Colonic mucosa (tissue), 4 donors: ENCODE measurements at regions not wholly inside any gene's neighbourhood (a gene's known extent, or its start where the extent isn't known, plus 50 kb on each side); places are given as distances from the start of the nearest gene placed in this dataset.
"Not testable (repeated sequence)": the region's sequence is repeated elsewhere in the genome, so short reads cannot be mapped to it uniquely, and the experiment has no call there.

ENCODE experiments used
- DNase-seq: peaks from one replicate; pipeline ENCODE4 v3.0.0-alpha.2; 2020
- H3K27ac ChIP-seq: fragments of 200-600 bp; one replicate; pipeline ENCODE4 v1.8.0; 2021
- H3K27me3 ChIP-seq: fragments of 200-600 bp; one replicate; pipeline ENCODE4 v1.8.0; 2021
- H3K36me3 ChIP-seq: fragments of 200-600 bp; one replicate; pipeline ENCODE4 v1.8.0; 2021
- H3K4me1 ChIP-seq: fragments of 200-600 bp; one replicate; pipeline ENCODE4 v1.8.0; 2021; ENCODE audit warnings: mild to moderate bottlenecking
- H3K4me3 ChIP-seq: fragments of 200-600 bp; one replicate; pipeline ENCODE4 v1.8.0; 2021
- H3K9ac ChIP-seq, 2 donors: one replicate each; pipeline ENCODE4 v1.7.0; 2013; ENCODE audit warnings: control low read depth in 2 of 2, low read depth in 2 of 2, low read length in 2 of 2
- H3K9me3 ChIP-seq: fragments of 200-600 bp; one replicate; pipeline ENCODE4 v1.8.0; 2021
- intact Hi-C: fragments of 100-400 bp; cut with DNase I; formaldehyde crosslinking; loops from one replicate; pipeline ENCODE4 v1.14.1; 2022
- TF ChIP-seq, protein P1 (sequence below): fragments of 200-600 bp; IDR thresholded peaks from one replicate; pipeline ENCODE4 v1.8.0; 2022; ENCODE audit warnings: antibody characterized with exemption, mild to moderate bottlenecking
- donor health status: healthy.
- donor health status: DM: no; HTN: no; CAD: no.
- donor health status: DM: no; HTN: no; CAD: no.

DNA sequence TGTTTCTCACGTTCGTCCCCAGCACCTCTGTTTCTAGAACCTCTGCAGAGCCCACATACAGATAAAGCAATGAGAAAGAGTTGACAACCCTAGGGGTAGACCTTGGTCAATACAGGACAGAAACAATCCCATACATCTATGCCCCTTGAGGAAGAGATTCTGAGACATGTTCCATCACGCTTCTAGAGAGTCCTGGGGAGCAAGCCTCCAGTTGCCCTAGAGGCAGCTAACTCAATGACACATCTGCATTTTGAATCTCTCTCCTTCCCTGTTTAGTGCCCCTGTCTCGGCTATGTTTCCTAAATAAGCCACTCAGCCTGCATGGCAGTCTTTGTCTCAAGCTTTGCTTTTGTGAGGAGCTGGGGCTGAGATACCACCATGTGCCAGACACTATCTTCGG lies 435.3 kb downstream of the CD83 start:
- TF ChIP-seq, protein P1, sequence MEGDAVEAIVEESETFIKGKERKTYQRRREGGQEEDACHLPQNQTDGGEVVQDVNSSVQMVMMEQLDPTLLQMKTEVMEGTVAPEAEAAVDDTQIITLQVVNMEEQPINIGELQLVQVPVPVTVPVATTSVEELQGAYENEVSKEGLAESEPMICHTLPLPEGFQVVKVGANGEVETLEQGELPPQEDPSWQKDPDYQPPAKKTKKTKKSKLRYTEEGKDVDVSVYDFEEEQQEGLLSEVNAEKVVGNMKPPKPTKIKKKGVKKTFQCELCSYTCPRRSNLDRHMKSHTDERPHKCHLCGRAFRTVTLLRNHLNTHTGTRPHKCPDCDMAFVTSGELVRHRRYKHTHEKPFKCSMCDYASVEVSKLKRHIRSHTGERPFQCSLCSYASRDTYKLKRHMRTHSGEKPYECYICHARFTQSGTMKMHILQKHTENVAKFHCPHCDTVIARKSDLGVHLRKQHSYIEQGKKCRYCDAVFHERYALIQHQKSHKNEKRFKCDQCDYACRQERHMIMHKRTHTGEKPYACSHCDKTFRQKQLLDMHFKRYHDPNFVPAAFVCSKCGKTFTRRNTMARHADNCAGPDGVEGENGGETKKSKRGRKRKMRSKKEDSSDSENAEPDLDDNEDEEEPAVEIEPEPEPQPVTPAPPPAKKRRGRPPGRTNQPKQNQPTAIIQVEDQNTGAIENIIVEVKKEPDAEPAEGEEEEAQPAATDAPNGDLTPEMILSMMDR: no peak
- H3K27ac ChIP-seq: no peak overlapping the region
- intact Hi-C loops: no loop called here
- no peak overlapping the region for H3K4me3 ChIP-seq
- no peaks in the 10 kb centered on the region for H3K4me1 ChIP-seq
- no peak overlapping the region for H3K9ac ChIP-seq
- DNase-seq: no peak
- H3K36me3 ChIP-seq: no peaks in the 10 kb centered on the region
- H3K27me3 ChIP-seq: no peaks in the 10 kb centered on the region
- no peaks in the 10 kb centered on the region for H3K9me3 ChIP-seq

DNA sequence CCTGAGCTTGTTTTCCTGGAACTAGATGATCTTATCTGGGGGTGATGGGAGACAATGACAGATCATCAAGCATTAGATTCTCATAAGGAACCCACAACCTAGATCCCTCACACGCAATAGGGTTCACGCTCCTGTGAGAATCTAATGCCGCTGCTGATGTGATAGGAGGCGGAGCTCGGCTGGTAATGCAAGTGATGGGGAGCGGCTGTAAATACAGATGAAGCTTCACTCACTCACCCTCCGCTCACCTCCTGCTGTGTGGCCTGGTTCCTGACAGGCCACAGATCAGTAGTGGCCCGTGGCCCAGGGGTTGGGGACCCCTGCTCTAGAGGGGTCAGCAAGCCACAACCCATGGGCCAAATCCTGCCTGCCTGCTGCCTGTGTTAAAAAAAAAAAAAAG lies 435.9 kb downstream of the CD83 start:
- intact Hi-C loops: no loop called here

DNA sequence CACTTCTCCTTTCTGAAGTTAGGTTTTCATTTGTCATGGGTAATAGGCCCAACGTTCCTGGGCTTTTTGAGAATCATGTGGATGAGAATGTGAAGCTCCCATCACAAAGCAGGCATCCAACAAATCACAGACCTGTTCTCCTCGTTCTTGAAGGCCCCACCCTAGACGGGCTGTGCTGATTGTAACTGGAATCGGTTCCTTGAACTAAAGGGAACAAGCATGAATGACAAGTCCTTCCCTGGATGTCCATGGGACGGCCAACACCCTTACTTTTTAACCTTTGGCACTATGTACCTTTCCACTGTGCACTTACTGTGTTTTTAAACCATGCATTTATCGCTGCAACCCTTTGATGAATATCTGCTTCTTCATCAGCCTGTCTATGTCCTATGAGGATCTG lies 438.2 kb downstream of the CD83 start:
- no peaks in the 10 kb centered on the region for H3K9me3 ChIP-seq
- H3K27me3 ChIP-seq: no peaks in the 10 kb centered on the region
- H3K4me1 ChIP-seq: no peaks in the 10 kb centered on the region
- no peaks in the 10 kb centered on the region for H3K36me3 ChIP-seq
- H3K27ac ChIP-seq: no peak overlapping the region
- TF ChIP-seq, protein P1: no peak
- DNase-seq: peak; percentile 57
- H3K9ac ChIP-seq: no peak overlapping the region
- H3K4me3 ChIP-seq: no peak overlapping the region
- intact Hi-C loops: no loop called here

More for the DNA sequence above, 435.9 kb downstream of the CD83 start:
- no peaks in the 10 kb centered on the region for H3K27me3 ChIP-seq
- no peaks in the 10 kb centered on the region for H3K4me1 ChIP-seq
- H3K4me3 ChIP-seq: no peak overlapping the region
- no peak overlapping the region for H3K9ac ChIP-seq
- no peaks in the 10 kb centered on the region for H3K36me3 ChIP-seq
- TF ChIP-seq, protein P1: no peak
- no peak overlapping the region for H3K27ac ChIP-seq
- no peaks in the 10 kb centered on the region for H3K9me3 ChIP-seq
- no peak for DNase-seq

DNA sequence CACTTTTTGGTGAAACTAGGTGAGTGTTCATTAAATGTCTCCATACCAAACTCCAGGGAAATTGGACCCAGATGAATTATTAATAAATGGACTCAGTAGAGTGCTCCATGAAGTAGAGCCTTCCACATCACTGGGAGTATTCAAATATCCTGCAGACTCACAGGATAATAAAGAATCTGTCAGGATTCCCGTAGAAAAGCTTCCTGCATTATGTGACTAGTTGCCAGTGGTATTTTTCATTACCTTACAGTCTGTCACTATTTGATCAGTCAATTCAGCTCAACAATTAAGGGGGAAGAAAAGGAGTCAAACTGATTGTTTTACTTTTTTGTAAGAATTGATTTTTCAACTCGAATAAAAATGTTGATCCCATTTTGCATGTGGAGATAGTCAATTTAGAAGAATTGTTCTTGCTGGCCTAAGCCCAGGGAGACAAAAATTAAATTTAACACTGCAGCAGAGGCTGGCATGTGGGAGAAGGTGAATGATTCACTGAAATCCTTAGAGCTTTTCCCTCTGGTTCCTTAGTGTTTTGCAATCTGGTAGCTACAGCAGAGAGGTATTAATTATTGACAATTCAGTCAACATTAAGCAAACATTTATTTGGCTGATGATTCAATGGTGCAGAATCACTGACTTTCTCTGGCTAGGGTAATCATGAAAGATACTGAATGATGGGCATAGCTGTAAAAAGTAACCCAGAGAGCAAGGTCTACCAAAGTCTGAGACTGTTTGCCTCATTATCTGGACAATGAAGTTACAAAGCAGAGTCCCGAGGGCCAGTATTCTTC lies 442.4 kb downstream of the CD83 start:
- DNase-seq: no peak
- H3K27ac ChIP-seq: no peak overlapping the region
- H3K27me3 ChIP-seq: no peaks in the 10 kb centered on the region
- H3K4me3 ChIP-seq: no peak overlapping the region
- TF ChIP-seq, protein P1: no peak
- no peaks in the 10 kb centered on the region for H3K36me3 ChIP-seq
- H3K4me1 ChIP-seq: no peaks in the 10 kb centered on the region
- H3K9ac ChIP-seq: no peak overlapping the region
- H3K9me3 ChIP-seq: no peaks in the 10 kb centered on the region
- intact Hi-C loops: no loop called here

DNA sequence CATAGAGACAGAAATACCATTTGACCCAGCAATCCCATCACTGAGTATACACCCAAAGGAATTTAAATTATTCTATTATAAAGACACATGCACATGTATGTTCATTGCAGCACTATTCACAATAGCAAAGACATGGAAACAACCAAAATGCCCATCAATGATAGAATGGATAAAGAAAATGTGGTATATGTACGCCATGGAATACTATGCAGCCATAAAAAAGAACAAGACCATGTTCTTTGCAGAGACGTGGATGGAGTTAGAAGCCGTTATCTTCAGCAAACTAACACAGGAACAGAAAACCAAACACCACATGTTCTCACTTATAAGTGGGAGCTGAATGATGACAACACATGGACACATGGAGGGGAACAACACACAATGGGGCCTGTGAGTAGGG lies 444.0 kb downstream of the CD83 start:
- intact Hi-C loops, H3K27ac ChIP-seq: not testable (repeated sequence)

DNA sequence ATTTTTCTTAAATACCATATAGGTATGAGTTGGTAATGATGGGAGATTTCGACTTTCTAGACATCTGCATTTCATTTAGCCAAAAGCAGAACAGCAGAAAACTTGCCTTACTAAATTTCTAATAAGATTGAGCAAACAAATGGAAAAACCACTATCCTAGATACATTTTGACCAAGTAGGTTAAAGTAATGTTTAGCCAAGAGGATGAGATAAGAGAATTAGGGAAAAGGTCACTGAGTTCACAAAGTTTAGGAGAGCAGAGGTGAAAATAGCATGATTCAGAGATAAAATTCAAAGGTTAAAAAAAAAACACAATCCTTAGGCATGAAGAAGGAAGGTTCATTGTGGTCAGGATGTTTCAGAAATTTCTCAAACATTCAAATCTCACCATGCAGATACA lies 450.3 kb downstream of the CD83 start:
- no peak overlapping the region for H3K4me3 ChIP-seq
- TF ChIP-seq, protein P1: no peak
- intact Hi-C loops: no loop called here
- DNase-seq: no peak
- no peaks in the 10 kb centered on the region for H3K36me3 ChIP-seq
- no peak overlapping the region for H3K9ac ChIP-seq
- no peaks in the 10 kb centered on the region for H3K9me3 ChIP-seq
- H3K27ac ChIP-seq: no peak overlapping the region
- H3K4me1 ChIP-seq: no peaks in the 10 kb centered on the region
- H3K27me3 ChIP-seq: no peaks in the 10 kb centered on the region

More for the DNA sequence above, 444.0 kb downstream of the CD83 start:
- H3K27me3 ChIP-seq, H3K9ac ChIP-seq, H3K36me3 ChIP-seq, H3K4me3 ChIP-seq, H3K4me1 ChIP-seq, DNase-seq, H3K9me3 ChIP-seq: not testable (repeated sequence)
